SU-DHL-6 (cell line): ENCODE measurements at regions not wholly inside any gene's neighbourhood (a gene's known extent, or its start where the extent isn't known, plus 50 kb on each side); places are given as distances from the start of the nearest gene placed in this dataset.

Experiments used
- CTCF ChIP-seq: fragments of 200-600 bp; sonication (generic); IDR thresholded peaks from one replicate; pipeline ENCODE4 v1.5.1; 2017; ENCODE audit warnings: antibody characterized with exemption, mild to moderate bottlenecking, low read length, moderate library complexity; ENCODE audit not compliant: insufficient read depth, poor library complexity, severe bottlenecking
- EZH2phosphoT487 ChIP-seq: fragments of 200-600 bp; sonication (generic), shearing (Covaris generic); conservative IDR thresholded peaks from 2 replicates; pipeline ENCODE4 v1.6.1; 2018; ENCODE audit warnings: mild to moderate bottlenecking, antibody characterized with exemption, low read length, moderate library complexity, mixed read lengths

GRCh38 chr21:35510294-35510693, 461.2 kb upstream of the RUNX1 start:
- no peak for TF ChIP-seq CTCF
- TF ChIP-seq EZH2phosphoT487: no peak
